ENCODE measurements at regions not wholly inside any gene's neighbourhood (a gene's known extent, or its start where the extent isn't known, plus 50 kb on each side); places are given as distances from the start of the nearest gene placed in this dataset.

GRCh38 chr21:35491920-35492678 is 443.0 kb upstream of the RUNX1 start:
- no peak for DNase-seq (ENCODE audit: low read depth)

GRCh38 chr21:35491114-35491513 is 442.0 kb upstream of the RUNX1 start:
- DNase-seq (ENCODE audit: low read depth) = no peak

- no peak for DNase-seq (ENCODE audit: low read depth)
Observed at GRCh38 chr21:35489389-35489980, 440.4 kb upstream of the RUNX1 start.

- DNase-seq (ENCODE audit: low read depth) = no peak
Observed at GRCh38 chr21:35488946-35489345, 439.8 kb upstream of the RUNX1 start.

- DNase-seq (ENCODE audit: low read depth) = no peak
Observed at GRCh38 chr21:35485364-35485763, 436.3 kb upstream of the RUNX1 start.

GRCh38 chr21:35484851-35485250 is 435.7 kb upstream of the RUNX1 start:
- DNase-seq (ENCODE audit: low read depth) = no peak

- no peak for DNase-seq (ENCODE audit: low read depth)
Observed at GRCh38 chr21:35484032-35484431, 434.9 kb upstream of the RUNX1 start.

GRCh38 chr21:35482933-35483662 is 434.0 kb upstream of the RUNX1 start:
- no peak for DNase-seq (ENCODE audit: low read depth)

GRCh38 chr21:35482096-35482495 is 433.0 kb upstream of the RUNX1 start:
- no peak for DNase-seq (ENCODE audit: low read depth)

GRCh38 chr21:35481005-35481404 is 431.9 kb upstream of the RUNX1 start:
- no peak for DNase-seq (ENCODE audit: low read depth)

GRCh38 chr21:35479529-35479928 is 430.4 kb upstream of the RUNX1 start:
- DNase-seq (ENCODE audit: low read depth) = no peak

- no peak for DNase-seq (ENCODE audit: low read depth)
Observed at GRCh38 chr21:35479065-35479448, 430.0 kb upstream of the RUNX1 start.

GRCh38 chr21:35478161-35479064 is 429.3 kb upstream of the RUNX1 start:
- DNase-seq (ENCODE audit: low read depth) = no peak

GRCh38 chr21:35477622-35478021 is 428.5 kb upstream of the RUNX1 start:
- no peak for DNase-seq (ENCODE audit: low read depth)

GRCh38 chr21:35476621-35477395 is 427.7 kb upstream of the RUNX1 start:
- DNase-seq (ENCODE audit: low read depth) = no peak

GRCh38 chr21:35475762-35476161 is 426.7 kb upstream of the RUNX1 start:
- DNase-seq (ENCODE audit: low read depth) = no peak

GRCh38 chr21:35475009-35475408 is 425.9 kb upstream of the RUNX1 start:
- DNase-seq (ENCODE audit: low read depth) = no peak

GRCh38 chr21:35473496-35473895 is 424.4 kb upstream of the RUNX1 start:
- no peak for DNase-seq (ENCODE audit: low read depth)

- DNase-seq (ENCODE audit: low read depth) = no peak
Observed at GRCh38 chr21:35470522-35470921, 421.4 kb upstream of the RUNX1 start.

GRCh38 chr21:35469498-35469897 is 420.4 kb upstream of the RUNX1 start:
- no peak for DNase-seq (ENCODE audit: low read depth)

- DNase-seq (ENCODE audit: low read depth) = no peak
Observed at GRCh38 chr21:35468991-35469390, 419.9 kb upstream of the RUNX1 start.

Data from activated T-helper 1 cell treated with Interleukin-2 at 50 U/mL for 16 hours (primary cell).